ENCODE measurements at regions not wholly inside any gene's neighbourhood (a gene's known extent, or its start where the extent isn't known, plus 50 kb on each side); places are given as distances from the start of the nearest gene placed in this dataset.

DNA sequence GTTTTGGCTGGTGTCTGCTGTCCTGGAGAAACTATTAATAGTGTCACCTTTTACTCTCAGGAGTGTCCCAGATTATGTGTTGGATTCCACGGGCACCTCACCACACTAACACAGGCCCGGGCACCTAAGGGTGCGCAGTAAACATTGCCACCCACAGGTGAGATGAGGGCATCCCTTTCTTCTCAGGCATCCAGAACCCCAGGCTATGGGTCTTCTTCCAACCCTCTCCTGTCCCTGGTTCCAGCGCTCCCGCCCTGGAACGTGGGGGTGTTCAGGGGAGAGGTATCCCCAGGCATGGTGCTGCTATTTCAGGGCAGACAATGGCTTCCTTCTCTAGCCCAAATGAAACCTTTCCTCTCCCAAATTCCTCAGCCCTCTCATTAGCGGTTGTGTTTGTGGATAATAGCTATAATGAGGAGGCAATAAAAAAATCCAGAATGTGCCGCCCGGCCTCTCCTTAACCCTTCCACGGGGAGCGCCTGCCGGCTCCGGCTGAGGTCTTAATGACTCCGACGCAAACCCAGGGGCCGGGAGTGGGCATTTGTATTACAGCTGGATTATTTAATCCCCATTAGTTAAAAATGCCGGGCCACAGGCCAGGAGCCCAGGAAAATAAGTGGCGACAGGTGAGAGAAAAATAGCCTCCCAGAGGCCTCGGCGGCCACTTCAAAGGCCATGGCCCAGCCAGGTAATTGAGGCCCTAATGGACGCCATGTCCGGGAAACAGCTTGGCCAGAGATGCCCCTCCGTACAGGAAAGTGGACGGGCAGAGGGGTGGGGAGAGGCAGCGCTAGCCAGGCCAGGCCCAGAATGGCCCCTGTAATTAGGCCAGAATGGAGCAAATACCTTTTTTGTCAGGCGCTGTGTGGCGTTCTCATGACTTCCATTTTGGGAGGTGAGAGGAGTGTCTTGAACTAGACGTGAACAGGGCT is 102.8 kb downstream of the IRX5 start:
- no peak for DNase-seq
- no peak overlapping the region for H3K4me3 ChIP-seq
- H3K4me1 ChIP-seq (ENCODE audit: low read depth) = no peaks in the 10 kb centered on the region
- H3K9me3 ChIP-seq = no peaks in the 10 kb centered on the region
- no peak for ATAC-seq
- TF ChIP-seq, protein P1, sequence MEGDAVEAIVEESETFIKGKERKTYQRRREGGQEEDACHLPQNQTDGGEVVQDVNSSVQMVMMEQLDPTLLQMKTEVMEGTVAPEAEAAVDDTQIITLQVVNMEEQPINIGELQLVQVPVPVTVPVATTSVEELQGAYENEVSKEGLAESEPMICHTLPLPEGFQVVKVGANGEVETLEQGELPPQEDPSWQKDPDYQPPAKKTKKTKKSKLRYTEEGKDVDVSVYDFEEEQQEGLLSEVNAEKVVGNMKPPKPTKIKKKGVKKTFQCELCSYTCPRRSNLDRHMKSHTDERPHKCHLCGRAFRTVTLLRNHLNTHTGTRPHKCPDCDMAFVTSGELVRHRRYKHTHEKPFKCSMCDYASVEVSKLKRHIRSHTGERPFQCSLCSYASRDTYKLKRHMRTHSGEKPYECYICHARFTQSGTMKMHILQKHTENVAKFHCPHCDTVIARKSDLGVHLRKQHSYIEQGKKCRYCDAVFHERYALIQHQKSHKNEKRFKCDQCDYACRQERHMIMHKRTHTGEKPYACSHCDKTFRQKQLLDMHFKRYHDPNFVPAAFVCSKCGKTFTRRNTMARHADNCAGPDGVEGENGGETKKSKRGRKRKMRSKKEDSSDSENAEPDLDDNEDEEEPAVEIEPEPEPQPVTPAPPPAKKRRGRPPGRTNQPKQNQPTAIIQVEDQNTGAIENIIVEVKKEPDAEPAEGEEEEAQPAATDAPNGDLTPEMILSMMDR (IDR thresholded peaks at IDR 0.05) = no peak
- no peaks in the 10 kb centered on the region for H3K36me3 ChIP-seq (ENCODE audit: low read depth)
- intact Hi-C loops (cut with DNase I, micrococcal nuclease) = no loop called here

DNA sequence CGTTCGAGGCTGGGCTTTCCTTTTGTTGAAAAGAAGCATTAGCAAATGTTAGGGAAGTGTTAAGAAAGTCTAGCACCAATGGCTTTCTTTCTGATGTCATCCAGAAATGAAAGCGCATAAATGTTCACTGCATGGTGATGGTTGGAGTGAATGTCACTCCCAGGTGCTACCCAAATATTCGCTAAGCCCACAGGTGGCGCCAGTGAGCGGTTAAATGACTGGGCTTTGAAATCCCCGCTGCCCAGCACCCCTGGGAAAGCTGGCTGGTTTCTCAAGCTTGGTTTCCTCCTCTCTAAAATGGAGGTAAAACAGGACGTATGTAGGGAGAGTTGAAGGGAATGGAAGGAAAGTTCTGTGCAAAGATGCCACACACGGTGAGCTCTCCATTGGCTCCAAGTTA is 104.4 kb downstream of the IRX5 start:
- no peaks in the 10 kb centered on the region for H3K9me3 ChIP-seq
- H3K4me3 ChIP-seq = no peak overlapping the region
- intact Hi-C loops (cut with DNase I, micrococcal nuclease) = no loop called here
- no peaks in the 10 kb centered on the region for H3K4me1 ChIP-seq (ENCODE audit: low read depth)
- ATAC-seq (peak; percentile 49), DNase-seq (peak in 2 of 3 donors; percentile 60 to 61)
- TF ChIP-seq, protein P1 (IDR thresholded peaks at IDR 0.05) = no peak
- H3K36me3 ChIP-seq (ENCODE audit: low read depth) = no peaks in the 10 kb centered on the region

DNA sequence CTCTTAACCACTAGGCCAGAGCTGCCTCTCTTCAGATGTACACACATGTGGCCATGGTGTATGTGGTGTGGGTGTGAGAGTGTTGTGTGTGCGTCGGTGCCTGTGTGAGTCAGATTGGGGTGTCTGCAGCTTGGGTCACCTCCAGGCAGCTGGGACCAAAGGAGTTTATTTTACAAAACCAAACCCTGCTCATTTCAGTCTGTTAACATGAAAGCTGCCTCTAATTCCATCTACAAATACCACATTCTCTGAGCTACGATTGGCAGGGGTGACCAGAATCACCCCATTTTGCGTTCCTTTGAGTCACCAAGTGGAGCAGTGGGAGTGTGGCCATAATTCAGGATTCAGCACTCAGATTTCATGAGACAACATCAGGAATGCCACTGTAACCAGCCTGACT is 105.3 kb downstream of the IRX5 start:
- no peak for ATAC-seq
- Histone ChIP-seq H3K4me3 (no peak overlapping the region), H3K4me1 (ENCODE audit: low read depth) (no peaks in the 10 kb centered on the region), H3K9me3 (no peaks in the 10 kb centered on the region), H3K36me3 (ENCODE audit: low read depth) (no peaks in the 10 kb centered on the region)
- intact Hi-C loops (cut with DNase I, micrococcal nuclease) = no loop called here
- no peak for DNase-seq
- TF ChIP-seq, protein P1 (IDR thresholded peaks at IDR 0.05) = no peak

DNA sequence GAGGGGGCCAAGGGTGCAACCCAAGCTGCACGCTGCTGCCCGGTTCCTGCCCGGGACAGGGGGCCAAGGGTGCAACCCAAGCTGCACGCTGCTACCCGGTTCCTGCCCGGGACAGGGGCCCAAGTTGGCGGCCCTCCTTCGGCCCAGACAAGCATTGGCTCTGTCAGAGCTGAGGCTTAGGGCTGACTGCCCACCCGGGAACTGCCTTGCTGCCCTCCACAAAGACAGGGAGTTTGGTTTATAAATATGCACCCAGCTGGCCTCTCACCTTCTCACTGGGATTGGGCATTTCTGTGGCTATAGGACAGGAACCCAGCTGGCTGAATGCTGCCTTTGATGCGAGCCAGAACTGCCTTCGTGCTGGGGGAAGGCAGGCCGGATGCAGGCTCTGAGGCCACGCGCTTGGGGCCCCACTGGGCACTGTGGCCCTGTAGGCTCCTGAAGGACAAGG is 105.7 kb downstream of the IRX5 start:
- no peak overlapping the region for H3K4me3 ChIP-seq
- TF ChIP-seq, protein P1 (IDR thresholded peaks at IDR 0.05) = no peak
- no peaks in the 10 kb centered on the region for H3K4me1 ChIP-seq (ENCODE audit: low read depth)
- no peaks in the 10 kb centered on the region for H3K36me3 ChIP-seq (ENCODE audit: low read depth)
- ATAC-seq (no peak), DNase-seq (no peak)
- intact Hi-C loops (cut with DNase I, micrococcal nuclease) = no loop called here
- no peaks in the 10 kb centered on the region for H3K9me3 ChIP-seq

DNA sequence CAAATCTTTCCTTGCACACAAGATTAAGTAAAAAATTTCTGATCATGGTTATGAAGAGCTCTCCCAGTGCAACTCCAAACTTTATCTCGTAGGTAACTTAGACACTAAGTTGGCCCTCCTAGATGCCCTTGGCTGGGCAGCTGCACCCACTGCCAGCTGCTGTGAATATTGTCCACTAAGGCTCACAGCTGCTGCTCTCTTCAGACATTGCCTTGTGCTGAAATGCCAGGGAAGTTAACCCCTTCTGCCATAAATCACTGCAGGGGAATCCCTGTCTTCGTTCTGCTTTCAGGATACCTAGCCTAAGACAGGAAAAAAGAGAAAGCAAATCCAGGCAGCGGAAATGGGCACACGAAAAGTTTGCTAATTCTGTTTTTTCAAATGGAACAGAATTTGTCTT is 106.4 kb downstream of the IRX5 start:
- Histone ChIP-seq H3K36me3 (ENCODE audit: low read depth) (no peaks in the 10 kb centered on the region), H3K4me1 (ENCODE audit: low read depth) (no peaks in the 10 kb centered on the region), H3K4me3 (no peak overlapping the region), H3K9me3 (no peaks in the 10 kb centered on the region)
- intact Hi-C loops (cut with DNase I, micrococcal nuclease) = no loop called here
- DNase-seq = no peak
- TF ChIP-seq, protein P1 (IDR thresholded peaks at IDR 0.05) = no peak
- no peak for ATAC-seq
